DOHH2 (cell line): ENCODE measurements at regions not wholly inside any gene's neighbourhood (a gene's known extent, or its start where the extent isn't known, plus 50 kb on each side); places are given as distances from the start of the nearest gene placed in this dataset.
"Not testable (repeated sequence)": the region's sequence is repeated elsewhere in the genome, so short reads cannot be mapped to it uniquely, and the experiment has no call there.

Source experiments
- H3F3A ChIP-seq: fragments of 200-600 bp; sonication (generic), shearing (Covaris generic); 2 replicates; pipeline ENCODE4 v1.6.0; 2016; ENCODE audit warnings: antibody characterized with exemption, mild to moderate bottlenecking; ENCODE audit not compliant: control insufficient read depth, insufficient read depth
- H3K27ac ChIP-seq: fragments of 200-600 bp; sonication (generic); 2 replicates; pipeline ENCODE4 v1.5.1; 2014; ENCODE audit warnings: low read depth, mild to moderate bottlenecking, low read length, moderate library complexity
- H3K27me3 ChIP-seq: fragments of 200-600 bp; sonication (generic); 2 replicates; pipeline ENCODE4 v1.6.1; 2014; ENCODE audit warnings: mild to moderate bottlenecking, low read length, mixed read lengths; ENCODE audit not compliant: control insufficient read depth
- H3K36me3 ChIP-seq: fragments of 200-600 bp; sonication (generic); 2 replicates; pipeline ENCODE4 v1.6.1; 2014; ENCODE audit warnings: mild to moderate bottlenecking, low read length, moderate library complexity, mixed read lengths; ENCODE audit not compliant: control insufficient read depth
- H3K4me1 ChIP-seq: fragments of 200-600 bp; sonication (generic); 2 replicates; pipeline ENCODE4 v1.6.1; 2014; ENCODE audit warnings: mild to moderate bottlenecking, low read length, mixed read lengths; ENCODE audit not compliant: control insufficient read depth
- H3K4me2 ChIP-seq: fragments of 200-600 bp; sonication (generic); 2 replicates; pipeline ENCODE4 v1.6.0; 2014; ENCODE audit warnings: mild to moderate bottlenecking, low read length, moderate library complexity
- H3K4me3 ChIP-seq: fragments of 200-600 bp; sonication (generic); 2 replicates; pipeline ENCODE4 v1.5.1; 2014; ENCODE audit warnings: mild to moderate bottlenecking, low read length, mixed read lengths
- H3K79me2 ChIP-seq: fragments of 200-600 bp; sonication (generic); 2 replicates; pipeline ENCODE4 v1.6.1; 2014; ENCODE audit warnings: mild to moderate bottlenecking, low read length, mixed read lengths; ENCODE audit not compliant: control insufficient read depth
- H3K9me2 ChIP-seq: fragments of 200-600 bp; sonication (generic); replicated peaks from 2 replicates; pipeline ENCODE4 v1.6.1; 2014; ENCODE audit warnings: mild to moderate bottlenecking, low read length, mixed read lengths; ENCODE audit not compliant: control insufficient read depth
- H3K9me3 ChIP-seq: fragments of 200-600 bp; sonication (generic); 2 replicates; pipeline ENCODE4 v1.6.1; 2014; ENCODE audit warnings: antibody characterized with exemption, low read length, mixed read lengths; ENCODE audit not compliant: control insufficient read depth, insufficient read depth
- H4K20me1 ChIP-seq: fragments of 200-600 bp; sonication (generic); 2 replicates; pipeline ENCODE4 v1.6.0; 2014; ENCODE audit warnings: low read depth, mild to moderate bottlenecking, antibody characterized with exemption, low read length, moderate library complexity; ENCODE audit not compliant: control insufficient read depth, insufficient read depth
- CTCF ChIP-seq: fragments of 200-600 bp; sonication (generic); IDR thresholded peaks from one replicate; pipeline ENCODE4 v1.5.1; 2014; ENCODE audit warnings: antibody characterized with exemption, mild to moderate bottlenecking, low read depth, low read length; ENCODE audit not compliant: poor library complexity, severe bottlenecking
- EZH2phosphoT487 ChIP-seq: fragments of 200-600 bp; sonication (generic); IDR thresholded peaks from 2 replicates; pipeline ENCODE4 v1.6.1; 2017; ENCODE audit warnings: borderline replicate concordance, mild to moderate bottlenecking, antibody characterized with exemption, low read length, moderate library complexity, mixed read lengths

GRCh38 chr2:234880551-234881211, 71.1 kb upstream of the SH3BP4 start:
- Histone ChIP-seq H3K9me3 (peaks cover 7% of the 10 kb centered on the region; the same call in 1 of the 2 replicates), H3K27ac (no peak overlapping the region), H3K27me3 (no peaks in the 10 kb centered on the region), H3K36me3 (no peaks in the 10 kb centered on the region), H3K4me1 (no peaks in the 10 kb centered on the region), H3K79me2 (no peaks in the 10 kb centered on the region), H3F3A (no peaks in the 10 kb centered on the region), H4K20me1 (no peaks in the 10 kb centered on the region), H3K4me3 (no peak overlapping the region), H3K4me2 (no peak overlapping the region), H3K9me2 (no peaks in the 10 kb centered on the region)
- no peak for TF ChIP-seq CTCF
- TF ChIP-seq EZH2phosphoT487: no peak

GRCh38 chr2:234879671-234880455, 72.0 kb upstream of the SH3BP4 start:
- Histone ChIP-seq H3K4me1 (no peaks in the 10 kb centered on the region), H3F3A (no peaks in the 10 kb centered on the region), H3K4me3 (no peak overlapping the region), H3K4me2 (no peak overlapping the region), H4K20me1 (no peaks in the 10 kb centered on the region), H3K79me2 (no peaks in the 10 kb centered on the region), H3K9me2 (no peaks in the 10 kb centered on the region), H3K36me3 (no peaks in the 10 kb centered on the region), H3K27ac (no peak overlapping the region), H3K9me3 (peaks cover 7% of the 10 kb centered on the region; the same call in 1 of the 2 replicates), H3K27me3 (no peaks in the 10 kb centered on the region)
- no peak for TF ChIP-seq EZH2phosphoT487
- no peak for TF ChIP-seq CTCF

DNA sequence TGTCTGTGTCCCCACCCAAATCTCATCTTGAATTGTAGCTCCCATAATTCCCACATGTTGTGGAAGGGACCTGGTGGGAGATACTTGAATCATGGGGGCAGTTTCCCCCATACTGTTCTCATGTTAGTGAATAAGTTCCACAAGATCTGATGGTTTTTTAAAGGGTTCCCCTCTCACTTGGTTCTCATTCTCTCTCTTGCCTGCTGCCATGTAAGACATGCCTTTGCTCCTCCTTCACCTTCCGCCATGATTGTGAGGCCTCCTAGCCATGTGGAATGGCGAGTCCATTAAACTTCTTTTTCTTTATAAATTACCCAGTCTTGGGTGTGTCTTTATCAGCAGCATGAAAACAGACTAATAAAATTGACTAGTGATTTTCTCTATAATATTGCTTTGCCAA, 75.2 kb upstream of the SH3BP4 start:
- not testable (repeated sequence) for H4K20me1 ChIP-seq, H3K9me3 ChIP-seq, H3K79me2 ChIP-seq, H3K4me3 ChIP-seq, H3K4me2 ChIP-seq, H3K27ac ChIP-seq, H3K36me3 ChIP-seq, H3F3A ChIP-seq, H3K9me2 ChIP-seq, H3K4me1 ChIP-seq, H3K27me3 ChIP-seq
